GM23248 (cell line): ENCODE measurements at regions not wholly inside any gene's neighbourhood (a gene's known extent, or its start where the extent isn't known, plus 50 kb on each side); places are given as distances from the start of the nearest gene placed in this dataset.

Experiments
- DNase-seq: peaks from one replicate; pipeline ENCODE4 v3.0.0-alpha.2; 2015
- H2AFZ ChIP-seq: fragments of 200-600 bp; sonication (generic); 2 replicates; pipeline ENCODE4 v1.6.1; 2016; ENCODE audit warnings: antibody characterized with exemption
- H3F3A ChIP-seq: fragments of 200-600 bp; sonication (generic); 2 replicates; pipeline ENCODE4 v1.6.1; 2016; ENCODE audit warnings: mild to moderate bottlenecking, antibody characterized with exemption, mixed run types; ENCODE audit not compliant: insufficient read depth
- H3K27ac ChIP-seq: fragments of 200-600 bp; sonication (generic); 2 replicates; pipeline ENCODE4 v1.5.1; 2016; ENCODE audit warnings: mild to moderate bottlenecking
- H3K27me3 ChIP-seq: fragments of 200-600 bp; sonication (generic); replicated peaks from 2 replicates; pipeline ENCODE4 v1.6.1; 2016; ENCODE audit warnings: mild to moderate bottlenecking; ENCODE audit not compliant: insufficient read depth
- H3K36me3 ChIP-seq: fragments of 200-600 bp; sonication (generic); 2 replicates; pipeline ENCODE4 v1.6.1; 2016; ENCODE audit warnings: low read depth, mild to moderate bottlenecking
- H3K4me1 ChIP-seq: fragments of 200-600 bp; sonication (generic); 2 replicates; pipeline ENCODE4 v1.6.1; 2016; ENCODE audit warnings: mild to moderate bottlenecking; ENCODE audit not compliant: insufficient read depth
- H3K4me2 ChIP-seq: fragments of 200-600 bp; sonication (generic); one replicate; pipeline ENCODE4 v1.6.1; 2016; ENCODE audit warnings: mild to moderate bottlenecking; ENCODE audit not compliant: unreplicated experiment
- H3K4me3 ChIP-seq: fragments of 200-600 bp; sonication (generic); 2 replicates; pipeline ENCODE4 v1.5.1; 2016; ENCODE audit warnings: mild to moderate bottlenecking
- H3K79me2 ChIP-seq: fragments of 200-600 bp; sonication (generic); 2 replicates; pipeline ENCODE4 v1.6.1; 2016; ENCODE audit warnings: mild to moderate bottlenecking; ENCODE audit not compliant: insufficient read depth
- H3K9ac ChIP-seq: fragments of 200-600 bp; sonication (generic); 2 replicates; pipeline ENCODE4 v1.6.1; 2016; ENCODE audit warnings: mild to moderate bottlenecking
- H3K9me2 ChIP-seq: fragments of 200-600 bp; sonication (generic); 2 replicates; pipeline ENCODE4 v1.6.1; 2016; ENCODE audit warnings: mixed run types, mild to moderate bottlenecking, moderate library complexity; ENCODE audit not compliant: insufficient read depth
- H3K9me3 ChIP-seq: fragments of 200-600 bp; sonication (generic); one replicate; pipeline ENCODE4 v1.6.1; 2017; ENCODE audit warnings: low read depth
- H4K20me1 ChIP-seq: fragments of 200-600 bp; sonication (generic); 2 replicates; pipeline ENCODE4 v1.6.0; 2016; ENCODE audit not compliant: insufficient read depth
- EZH2 ChIP-seq: fragments of 200-600 bp; sonication (generic); IDR thresholded peaks from 2 replicates; pipeline ENCODE4 v1.6.1; 2018; ENCODE audit warnings: antibody characterized with exemption, mild to moderate bottlenecking; ENCODE audit not compliant: insufficient read depth, poor library complexity, severe bottlenecking
- EZH2phosphoT487 ChIP-seq: fragments of 200-600 bp; sonication (generic); IDR thresholded peaks from 2 replicates; pipeline ENCODE4 v1.6.1; 2018; ENCODE audit warnings: antibody characterized with exemption, moderate library complexity, mild to moderate bottlenecking, low read depth; ENCODE audit not compliant: insufficient read depth
- WGBS, 2 experiments: methylation state at CpG; one replicate each; pipeline ENCODE4 v1.1.6; 2015 to 2017; ENCODE audit warnings: low lambda C conversion rate in 2 of 2, low coverage in 1 of 2; ENCODE audit errors: missing lambda C conversion rate in 2 of 2; 5-methylcytosine and 5-hydroxymethylcytosine counted together
- in situ Hi-C: fragments of 300-500 bp; cut with MboI; formaldehyde crosslinking; loops from 2 replicates; pipeline ENCODE4 v1.15.0; 2020

GRCh38 chr9:73565026-73565425 lies 413.4 kb downstream of the ANXA1 start:
- in situ Hi-C loops, result no loop called here
- Histone ChIP-seq H3K9me3 (no peaks in the 10 kb centered on the region), H3F3A (no peaks in the 10 kb centered on the region), H4K20me1 (no peaks in the 10 kb centered on the region), H3K27me3 (no peaks in the 10 kb centered on the region), H3K79me2 (no peaks in the 10 kb centered on the region), H3K9me2 (no peaks in the 10 kb centered on the region), H3K36me3 (no peaks in the 10 kb centered on the region), H3K27ac (no peak overlapping the region), H3K9ac (no peak overlapping the region), H3K4me2 (no peak overlapping the region), H3K4me3 (no peak overlapping the region), H2AFZ (no peak overlapping the region), H3K4me1 (no peaks in the 10 kb centered on the region)
- TF ChIP-seq EZH2 (no peak), EZH2phosphoT487 (no peak)
- WGBS, 2 experiments, result 19 to 33% methylated on average over 4 of the region's 4 CpGs
- peak; percentile 6 for DNase-seq

GRCh38 chr9:73565833-73566465 lies 414.3 kb downstream of the ANXA1 start:
- no peaks in the 10 kb centered on the region for H4K20me1 ChIP-seq
- H3K4me3 ChIP-seq, result no peak overlapping the region
- H3K9me3 ChIP-seq, result no peaks in the 10 kb centered on the region
- H3K27ac ChIP-seq, result no peak overlapping the region
- no peak overlapping the region for H2AFZ ChIP-seq
- H3K79me2 ChIP-seq, result no peaks in the 10 kb centered on the region
- in situ Hi-C loops, result no loop called here
- H3K4me1 ChIP-seq, result no peaks in the 10 kb centered on the region
- H3K36me3 ChIP-seq, result no peaks in the 10 kb centered on the region
- H3K9ac ChIP-seq, result no peak overlapping the region
- H3K4me2 ChIP-seq, result no peak overlapping the region
- H3K27me3 ChIP-seq, result no peaks in the 10 kb centered on the region
- DNase-seq, result peak; percentile 13
- no peaks in the 10 kb centered on the region for H3F3A ChIP-seq
- no peaks in the 10 kb centered on the region for H3K9me2 ChIP-seq
- TF ChIP-seq EZH2phosphoT487 (no peak), EZH2 (no peak)

DNA sequence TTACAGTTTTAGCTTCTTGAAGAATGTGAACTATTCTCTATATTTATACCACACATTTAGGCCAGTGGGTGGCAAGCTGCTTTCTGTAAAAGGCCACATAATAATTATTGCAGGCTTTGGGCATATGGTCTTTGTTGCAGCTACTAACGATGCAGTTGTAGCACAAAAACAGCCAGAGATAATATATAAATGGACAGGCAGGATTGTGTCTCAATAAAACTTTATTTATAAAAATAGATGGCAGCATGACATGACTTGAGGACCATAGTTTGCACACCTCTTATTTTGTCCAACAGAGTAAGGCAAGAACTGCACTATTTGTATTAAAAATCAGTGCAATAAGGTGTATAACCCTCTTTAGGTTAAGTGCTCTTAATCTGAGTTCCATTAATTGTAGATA lies 415.0 kb downstream of the ANXA1 start:
- Histone ChIP-seq H3F3A (no peaks in the 10 kb centered on the region), H3K27me3 (no peaks in the 10 kb centered on the region), H3K9me2 (no peaks in the 10 kb centered on the region), H3K9me3 (no peaks in the 10 kb centered on the region), H2AFZ (no peak overlapping the region), H3K9ac (no peak overlapping the region), H4K20me1 (no peaks in the 10 kb centered on the region), H3K4me1 (no peaks in the 10 kb centered on the region), H3K4me2 (no peak overlapping the region), H3K36me3 (no peaks in the 10 kb centered on the region), H3K4me3 (no peak overlapping the region), H3K27ac (no peak overlapping the region), H3K79me2 (no peaks in the 10 kb centered on the region)
- no peak for TF ChIP-seq EZH2
- TF ChIP-seq EZH2phosphoT487, result no peak
- 3 to 7% methylated on average over 1 of the region's 1 CpG for WGBS, 2 experiments
- DNase-seq, result no peak
- in situ Hi-C loops, result no loop called here

- WGBS, 2 experiments, result 10 to 12% methylated on average over 4 of the region's 4 CpGs
These were observed 421.6 kb downstream of the ANXA1 start for GRCh38 chr9:73573235-73573634.

More at GRCh38 chr9:73573235-73573634, 421.6 kb downstream of the ANXA1 start:
- H3K9ac ChIP-seq, result no peak overlapping the region
- no peak overlapping the region for H2AFZ ChIP-seq
- no peaks in the 10 kb centered on the region for H3K36me3 ChIP-seq
- no peaks in the 10 kb centered on the region; the same call in 1 of the 2 replicates for H3K27me3 ChIP-seq
- in situ Hi-C loops, result no loop called here
- no peaks in the 10 kb centered on the region for H3K9me3 ChIP-seq
- no peaks in the 10 kb centered on the region for H4K20me1 ChIP-seq
- no peak overlapping the region for H3K4me3 ChIP-seq
- no peak for DNase-seq
- no peaks in the 10 kb centered on the region for H3K9me2 ChIP-seq
- TF ChIP-seq EZH2 (no peak), EZH2phosphoT487 (no peak)
- no peak overlapping the region for H3K27ac ChIP-seq
- no peaks in the 10 kb centered on the region for H3K79me2 ChIP-seq
- H3F3A ChIP-seq, result no peaks in the 10 kb centered on the region
- H3K4me1 ChIP-seq, result no peaks in the 10 kb centered on the region
- H3K4me2 ChIP-seq, result no peak overlapping the region
